Keratinocyte (primary cell): ENCODE measurements at regions not wholly inside any gene's neighbourhood (a gene's known extent, or its start where the extent isn't known, plus 50 kb on each side); places are given as distances from the start of the nearest gene placed in this dataset.

Experiments used
- DNase-seq: peaks from one replicate; pipeline ENCODE4 v3.0.0-alpha.2; 2011; ENCODE audit warnings: low read depth, missing footprints, low spot score
- FAIRE-seq: peaks from 2 replicates; lab custom pipeline; 2011; peaks lifted over from hg19 to GRCh38; lab: Jason Lieb, UNC
- H2AFZ ChIP-seq: 2 replicates; pipeline ENCODE4 v1.6.0; 2012; ENCODE audit warnings: low read length, control low read depth, inconsistent platforms; ENCODE audit not compliant: control insufficient read depth
- H3K27ac ChIP-seq: 2 replicates; pipeline ENCODE4 v1.5.1; 2011; ENCODE audit warnings: low read length; ENCODE audit not compliant: control insufficient read depth, insufficient read depth
- H3K27me3 ChIP-seq: 3 replicates; pipeline ENCODE4 v1.6.0; 2011; ENCODE audit warnings: low read length; ENCODE audit not compliant: control insufficient read depth, insufficient read depth; ENCODE audit errors: extremely low read depth
- H3K36me3 ChIP-seq, 2 experiments: 2 replicates in 1 of 2; 3 replicates in 1 of 2; pipeline ENCODE4 v1.5.1; 2011; ENCODE audit warnings: low read length in 2 of 2, mild to moderate bottlenecking in 1 of 2; ENCODE audit not compliant: control insufficient read depth in 2 of 2, insufficient read depth in 2 of 2; ENCODE audit errors: extremely low read depth in 1 of 2
- H3K4me1 ChIP-seq: 3 replicates; pipeline ENCODE4 v1.5.1; 2011; ENCODE audit warnings: low read length; ENCODE audit not compliant: control insufficient read depth, insufficient read depth; ENCODE audit errors: extremely low read depth
- H3K4me2 ChIP-seq: 3 replicates; pipeline ENCODE4 v1.6.0; 2011; ENCODE audit warnings: low read depth, low read length; ENCODE audit not compliant: control insufficient read depth, insufficient read depth; ENCODE audit errors: extremely low read depth
- H3K4me3 ChIP-seq, 3 experiments: fragments of 200-600 bp in 1 of 3; sonication (generic) in 1 of 3; 2 replicates in 2 of 3; 3 replicates in 1 of 3; pipeline ENCODE4 v1.5.1; 2011 to 2016; ENCODE audit warnings: low read length in 3 of 3, mild to moderate bottlenecking in 3 of 3, control low read depth in 2 of 3, inconsistent platforms in 1 of 3, low read depth in 1 of 3, mixed read lengths in 1 of 3, mixed run types in 1 of 3, moderate library complexity in 1 of 3; ENCODE audit not compliant: control insufficient read depth in 2 of 3, insufficient read depth in 2 of 3; ENCODE audit errors: extremely low read depth in 1 of 3
- H3K79me2 ChIP-seq: 2 replicates; pipeline ENCODE4 v1.6.0; 2012; ENCODE audit warnings: low read length; ENCODE audit not compliant: control insufficient read depth, insufficient read depth
- H3K9ac ChIP-seq: 3 replicates; pipeline ENCODE4 v1.6.0; 2011; ENCODE audit warnings: low read length; ENCODE audit not compliant: control insufficient read depth, insufficient read depth; ENCODE audit errors: extremely low read depth
- H3K9me1 ChIP-seq: 3 replicates; pipeline ENCODE4 v1.6.0; 2011; ENCODE audit warnings: low read length; ENCODE audit not compliant: control insufficient read depth, insufficient read depth; ENCODE audit errors: extremely low read depth
- H3K9me3 ChIP-seq: 2 replicates; pipeline ENCODE4 v1.5.1; 2012; ENCODE audit warnings: low read depth, low read length; ENCODE audit not compliant: control insufficient read depth
- H4K20me1 ChIP-seq: 3 replicates; pipeline ENCODE4 v1.6.0; 2011; ENCODE audit warnings: low read length; ENCODE audit not compliant: control insufficient read depth, insufficient read depth; ENCODE audit errors: extremely low read depth
- CTCF ChIP-seq, 3 experiments: IDR thresholded peaks in 1 of 3; conservative IDR thresholded peaks in 1 of 3; optimal IDR thresholded peaks in 1 of 3; 2 replicates in 2 of 3; 3 replicates in 1 of 3; pipeline versions ENCODE3 to v1.5.1; 2011; ENCODE audit warnings: low read length in 3 of 3, mild to moderate bottlenecking in 3 of 3, moderate library complexity in 2 of 3, control low read depth in 1 of 3, inconsistent platforms in 1 of 3; ENCODE audit not compliant: insufficient read depth in 2 of 3; ENCODE audit errors: extremely low read depth in 1 of 3
- EZH2 ChIP-seq: IDR thresholded peaks from one replicate; pipeline ENCODE4 v1.6.1; 2012; ENCODE audit warnings: inconsistent platforms, mild to moderate bottlenecking, low read length, moderate library complexity
- dilution Hi-C: fragments of 300-500 bp; cut with MboI; formaldehyde crosslinking; loops from one replicate; pipeline ENCODE4 v1.7.0; 2020; ENCODE audit warnings: low sequenced_read_pairs; ENCODE audit not compliant: extremely low pct_ligation_motif_present

GRCh38 chr22:48740731-48741405 is 1086.8 kb downstream of the BRD1 start:
- Histone ChIP-seq H3K27ac (no peak overlapping the region), H3K36me3 (no peaks in the 10 kb centered on the region), H3K9me1 (no peaks in the 10 kb centered on the region), H3K4me3 (no peak overlapping the region), H3K4me1 (no peaks in the 10 kb centered on the region), H4K20me1 (no peaks in the 10 kb centered on the region), H3K9me3 (peaks cover 43% of the 10 kb centered on the region), H3K4me2 (no peak overlapping the region), H3K79me2 (no peaks in the 10 kb centered on the region), H3K9ac (no peak overlapping the region), H3K27me3 (no peaks in the 10 kb centered on the region), H2AFZ (no peak overlapping the region)
- TF ChIP-seq EZH2 (no peak), CTCF (optimal IDR thresholded peaks at IDR 0.05 in 1 of 3, IDR thresholded peaks at IDR 0.05 in 1 of 3, conservative IDR thresholded peaks at IDR 0.05 in 1 of 3; ENCODE audit: extremely low read depth in 1 of 3, insufficient read depth in 2 of 3, low read length in 3 of 3) (no peak)
- dilution Hi-C loops: no loop called here
- FAIRE-seq: no peak
- DNase-seq: no peak

GRCh38 chr22:48740086-48740730 is 1087.5 kb downstream of the BRD1 start:
- no peaks in the 10 kb centered on the region for H4K20me1 ChIP-seq
- peaks cover 43% of the 10 kb centered on the region for H3K9me3 ChIP-seq
- dilution Hi-C loops: no loop called here
- TF ChIP-seq EZH2: no peak
- TF ChIP-seq CTCF (optimal IDR thresholded peaks at IDR 0.05 in 1 of 3, IDR thresholded peaks at IDR 0.05 in 1 of 3, conservative IDR thresholded peaks at IDR 0.05 in 1 of 3; ENCODE audit: extremely low read depth in 1 of 3, insufficient read depth in 2 of 3, low read length in 3 of 3): no peak
- H3K9ac ChIP-seq: no peak overlapping the region
- no peaks in the 10 kb centered on the region for H3K79me2 ChIP-seq
- H3K36me3 ChIP-seq: no peaks in the 10 kb centered on the region
- no peak overlapping the region for H3K4me3 ChIP-seq
- no peak overlapping the region for H2AFZ ChIP-seq
- no peaks in the 10 kb centered on the region for H3K9me1 ChIP-seq
- no peaks in the 10 kb centered on the region for H3K4me1 ChIP-seq
- no peak overlapping the region for H3K27ac ChIP-seq
- no peaks in the 10 kb centered on the region for H3K27me3 ChIP-seq
- H3K4me2 ChIP-seq: no peak overlapping the region
- DNase-seq: no peak
- no peak for FAIRE-seq
